DND-41 (cell line): ENCODE measurements at regions not wholly inside any gene's neighbourhood (a gene's known extent, or its start where the extent isn't known, plus 50 kb on each side); places are given as distances from the start of the nearest gene placed in this dataset.

ENCODE experiments used
- ATAC-seq: fragments of 200-7000 bp; cut with Tn5 transposase; 3 replicates; pipeline ENCODE4 v1.9.1; 2021; ENCODE audit warnings: low read depth; ENCODE audit not compliant: insufficient read depth
- DNase-seq: peaks from one replicate; pipeline ENCODE4 v3.0.0-alpha.2; 2020
- H2AFZ ChIP-seq: 2 replicates; pipeline ENCODE4 v1.6.0; 2012; ENCODE audit warnings: low read depth, low read length
- H3K27ac ChIP-seq: 2 replicates; pipeline ENCODE4 v1.5.1; 2012; ENCODE audit warnings: low read length, inconsistent platforms
- H3K27me3 ChIP-seq: fragments of 200-600 bp; sonication (generic); 2 replicates; pipeline ENCODE4 v1.6.0; 2012; ENCODE audit warnings: low read length, mild to moderate bottlenecking, inconsistent platforms; ENCODE audit not compliant: insufficient read depth, poor library complexity
- H3K36me3 ChIP-seq: 2 replicates; pipeline ENCODE4 v1.5.1; 2012; ENCODE audit warnings: low read length, inconsistent platforms; ENCODE audit not compliant: insufficient read depth
- H3K4me1 ChIP-seq: 2 replicates; pipeline ENCODE4 v1.5.1; 2012; ENCODE audit warnings: mild to moderate bottlenecking, low read length; ENCODE audit not compliant: insufficient read depth
- H3K4me2 ChIP-seq: 2 replicates; pipeline ENCODE4 v1.6.0; 2012; ENCODE audit warnings: mild to moderate bottlenecking, moderate library complexity, low read length, inconsistent platforms; ENCODE audit not compliant: insufficient read depth
- H3K4me3 ChIP-seq, 2 experiments: fragments of 200-600 bp in 1 of 2; shearing (Covaris generic) in 1 of 2; 2 replicates each; pipeline ENCODE4 v1.5.1; 2012 to 2016; ENCODE audit warnings: inconsistent platforms in 2 of 2, low read length in 2 of 2, mild to moderate bottlenecking in 2 of 2, low read depth in 1 of 2, moderate library complexity in 1 of 2
- H3K79me2 ChIP-seq: 2 replicates; pipeline ENCODE4 v1.6.0; 2012; ENCODE audit warnings: low read length, inconsistent platforms; ENCODE audit not compliant: insufficient read depth
- H3K9ac ChIP-seq: 2 replicates; pipeline ENCODE4 v1.6.0; 2012; ENCODE audit warnings: low read depth, mild to moderate bottlenecking, inconsistent platforms, low read length, moderate library complexity
- H3K9me3 ChIP-seq: 2 replicates; pipeline ENCODE4 v1.5.1; 2012; ENCODE audit warnings: low read length, moderate library complexity, mild to moderate bottlenecking, inconsistent platforms; ENCODE audit not compliant: insufficient read depth, severe bottlenecking
- H4K20me1 ChIP-seq: 2 replicates; pipeline ENCODE4 v1.6.0; 2012; ENCODE audit warnings: low read length; ENCODE audit not compliant: insufficient read depth
- CTCF ChIP-seq: IDR thresholded peaks from 2 replicates; pipeline ENCODE4 v1.5.1; 2012; ENCODE audit warnings: borderline replicate concordance, low read length, moderate library complexity, mild to moderate bottlenecking; ENCODE audit not compliant: poor library complexity, severe bottlenecking; ENCODE audit errors: extremely low read depth
- EZH2 ChIP-seq: IDR thresholded peaks from 3 replicates; pipeline ENCODE4 v1.6.1; 2012; ENCODE audit warnings: borderline replicate concordance, low read depth, mild to moderate bottlenecking, moderate library complexity, low read length, inconsistent platforms; ENCODE audit not compliant: severe bottlenecking

- no peak overlapping the region for H3K27ac ChIP-seq
Observed at GRCh38 chr5:90014420-90014819, 395.1 kb downstream of the CETN3 start.

DNA sequence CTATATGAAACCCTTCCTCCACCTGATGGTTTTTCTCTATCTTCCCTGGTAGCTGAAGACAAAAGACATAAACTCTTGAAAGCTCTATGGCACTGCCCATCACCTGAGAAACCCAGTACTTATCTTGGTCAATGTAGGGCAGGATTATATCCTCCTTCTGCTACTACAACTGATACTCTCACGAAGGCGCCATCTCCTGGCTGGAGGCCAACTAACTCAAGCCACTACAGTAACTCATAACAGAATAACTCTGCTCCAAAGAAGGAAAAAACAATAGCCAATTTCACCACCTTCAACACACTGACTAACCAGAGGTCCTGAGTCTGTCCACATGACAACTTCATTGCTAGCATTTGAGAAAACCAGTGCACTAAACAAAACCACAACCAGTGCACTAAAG lies 409.2 kb downstream of the CETN3 start:
- Histone ChIP-seq H3K27me3 (no peaks in the 10 kb centered on the region), H3K9me3 (no peaks in the 10 kb centered on the region), H4K20me1 (no peaks in the 10 kb centered on the region), H3K9ac (no peak overlapping the region), H3K4me3 (no peak overlapping the region), H2AFZ (no peak overlapping the region), H3K27ac (no peak overlapping the region), H3K36me3 (no peaks in the 10 kb centered on the region), H3K4me2 (no peak overlapping the region), H3K79me2 (no peaks in the 10 kb centered on the region), H3K4me1 (no peaks in the 10 kb centered on the region)
- no peak for ATAC-seq
- no peak for DNase-seq
- TF ChIP-seq CTCF, result no peak
- TF ChIP-seq EZH2, result no peak

More at GRCh38 chr5:90014420-90014819, 395.1 kb downstream of the CETN3 start:
- no peak for DNase-seq
- Histone ChIP-seq H4K20me1 (no peaks in the 10 kb centered on the region), H2AFZ (no peak overlapping the region), H3K4me3 (no peak overlapping the region), H3K4me1 (no peaks in the 10 kb centered on the region), H3K4me2 (no peak overlapping the region), H3K36me3 (no peaks in the 10 kb centered on the region), H3K79me2 (no peaks in the 10 kb centered on the region), H3K9ac (no peak overlapping the region), H3K27me3 (no peaks in the 10 kb centered on the region), H3K9me3 (no peaks in the 10 kb centered on the region)
- no peak for ATAC-seq
- TF ChIP-seq CTCF (no peak), EZH2 (no peak)

DNA sequence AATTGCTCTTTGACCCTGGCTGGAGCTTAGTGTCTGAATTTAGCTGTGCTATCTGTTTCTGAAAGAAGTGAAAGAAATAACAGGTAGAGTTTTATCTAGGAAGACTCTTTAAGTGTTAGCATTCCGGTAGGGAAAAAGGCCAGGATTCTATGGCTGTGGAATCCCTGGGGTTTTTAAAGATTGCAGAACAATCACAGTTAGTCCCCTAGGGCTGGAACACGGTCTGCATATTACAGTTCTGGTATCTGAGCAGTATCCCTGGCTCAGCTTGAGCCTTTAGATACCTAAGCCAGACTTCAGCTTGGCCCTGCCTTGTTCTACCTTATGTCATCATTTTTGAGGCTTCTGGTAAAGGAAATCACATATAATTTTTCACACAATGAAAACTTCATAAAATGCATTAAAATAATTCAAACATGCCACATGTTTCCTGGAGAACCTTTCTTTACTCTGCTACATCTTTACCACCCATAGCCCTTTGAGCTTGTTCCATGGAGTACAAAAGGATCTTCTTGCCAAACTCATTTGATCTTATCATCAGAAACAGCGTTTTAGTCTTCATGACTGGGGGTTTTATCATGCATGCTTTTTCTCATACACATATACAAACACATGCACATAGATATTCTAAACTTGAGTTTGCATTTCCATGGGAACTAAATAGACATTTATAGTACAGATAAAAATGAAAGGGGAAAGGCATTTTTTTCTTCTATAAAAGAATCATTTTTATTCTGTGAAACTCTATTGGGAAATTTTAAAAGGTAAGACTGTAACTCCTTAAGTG lies 410.8 kb downstream of the CETN3 start:
- Histone ChIP-seq H3K79me2 (no peaks in the 10 kb centered on the region), H3K9me3 (no peaks in the 10 kb centered on the region), H2AFZ (no peak overlapping the region), H3K36me3 (no peaks in the 10 kb centered on the region), H3K4me1 (no peaks in the 10 kb centered on the region), H3K4me3 (no peak overlapping the region), H3K9ac (no peak overlapping the region), H3K4me2 (no peak overlapping the region), H4K20me1 (no peaks in the 10 kb centered on the region), H3K27ac (no peak overlapping the region), H3K27me3 (no peaks in the 10 kb centered on the region)
- DNase-seq (no peak), ATAC-seq (no peak)
- no peak for TF ChIP-seq CTCF
- TF ChIP-seq EZH2, result no peak

GRCh38 chr5:89996890-89997289 lies 412.7 kb downstream of the CETN3 start:
- H3K4me2 ChIP-seq, result no peak overlapping the region
- no peak overlapping the region for H3K27ac ChIP-seq
- H3K4me1 ChIP-seq, result no peaks in the 10 kb centered on the region
- no peaks in the 10 kb centered on the region for H3K36me3 ChIP-seq
- H4K20me1 ChIP-seq, result no peaks in the 10 kb centered on the region
- no peak overlapping the region for H3K9ac ChIP-seq
- TF ChIP-seq CTCF (no peak), EZH2 (no peak)
- no peak for ATAC-seq
- DNase-seq, result no peak
- no peaks in the 10 kb centered on the region for H3K79me2 ChIP-seq
- no peaks in the 10 kb centered on the region for H3K27me3 ChIP-seq
- no peak overlapping the region for H3K4me3 ChIP-seq
- no peak overlapping the region for H2AFZ ChIP-seq
- H3K9me3 ChIP-seq, result no peaks in the 10 kb centered on the region
